Neural progenitor cell (in vitro differentiated cells): ENCODE measurements at regions not wholly inside any gene's neighbourhood (a gene's known extent, or its start where the extent isn't known, plus 50 kb on each side); places are given as distances from the start of the nearest gene placed in this dataset.

ENCODE experiments used
- CTCF ChIP-seq: fragments of 200-600 bp; sonication (generic); IDR thresholded peaks from 2 replicates; pipeline ENCODE4 v1.5.1; 2017; ENCODE audit warnings: antibody characterized with exemption, mild to moderate bottlenecking
- EZH2 ChIP-seq: fragments of 200-600 bp; sonication (generic); IDR thresholded peaks from 2 replicates; pipeline ENCODE4 v1.6.1; 2017; ENCODE audit warnings: antibody characterized with exemption, mild to moderate bottlenecking, moderate library complexity
- EZH2phosphoT487 ChIP-seq: fragments of 200-600 bp; sonication (generic); IDR thresholded peaks from 2 replicates; pipeline ENCODE4 v1.6.1; 2017; ENCODE audit warnings: antibody characterized with exemption

- no peak for TF ChIP-seq CTCF
- TF ChIP-seq EZH2: no peak
- no peak for TF ChIP-seq EZH2phosphoT487
These were observed 86.5 kb upstream of the RPL34 start for GRCh38 chr4:108533876-108534275.
